Mesendoderm (in vitro differentiated cells): ENCODE measurements at regions not wholly inside any gene's neighbourhood (a gene's known extent, or its start where the extent isn't known, plus 50 kb on each side); places are given as distances from the start of the nearest gene placed in this dataset.

Experiments
- DNase-seq: peaks from one replicate; pipeline ENCODE4 v3.0.0; 2013
- H2AK5ac ChIP-seq: 2 replicates; pipeline ENCODE4 v1.6.1; 2013; ENCODE audit warnings: low read length, inconsistent platforms
- H2BK120ac ChIP-seq: 2 replicates; pipeline ENCODE4 v1.6.1; 2013; ENCODE audit warnings: low read depth, mild to moderate bottlenecking, low read length, moderate library complexity, mixed read lengths
- H2BK15ac ChIP-seq: replicated peaks from 2 replicates; pipeline ENCODE4 v1.6.1; 2013; ENCODE audit warnings: low read depth, mild to moderate bottlenecking, moderate library complexity
- H2BK5ac ChIP-seq: 2 replicates; pipeline ENCODE4 v1.6.1; 2013; ENCODE audit warnings: low read length, inconsistent platforms
- H3K18ac ChIP-seq: 2 replicates; pipeline ENCODE4 v1.6.1; 2013; ENCODE audit warnings: mild to moderate bottlenecking, low read length, mixed read lengths
- H3K23ac ChIP-seq: one replicate; pipeline ENCODE4 v1.6.1; 2013; ENCODE audit warnings: low read length
- H3K27ac ChIP-seq: 2 replicates; pipeline ENCODE4 v1.5.1; 2013; ENCODE audit warnings: low read depth, mild to moderate bottlenecking, inconsistent platforms, low read length, moderate library complexity
- H3K27me3 ChIP-seq: 2 replicates; pipeline ENCODE4 v1.6.1; 2013; ENCODE audit warnings: low read length, control low read depth, mild to moderate bottlenecking, inconsistent platforms; ENCODE audit not compliant: insufficient read depth, poor library complexity
- H3K36me3 ChIP-seq: 2 replicates; pipeline ENCODE4 v1.6.1; 2013; ENCODE audit warnings: low read length, inconsistent platforms; ENCODE audit not compliant: control insufficient read depth, insufficient read depth
- H3K4ac ChIP-seq: one replicate; pipeline ENCODE4 v1.6.1; 2013; ENCODE audit warnings: low read depth, mild to moderate bottlenecking, low read length, moderate library complexity
- H3K4me1 ChIP-seq: 2 replicates; pipeline ENCODE4 v1.6.1; 2013; ENCODE audit warnings: low read depth, low read length, inconsistent platforms; ENCODE audit not compliant: control insufficient read depth
- H3K4me2 ChIP-seq: 2 replicates; pipeline ENCODE4 v1.6.1; 2013; ENCODE audit warnings: low read length
- H3K4me3 ChIP-seq: 2 replicates; pipeline ENCODE4 v1.5.1; 2013; ENCODE audit warnings: mild to moderate bottlenecking, low read length
- H3K56ac ChIP-seq: one replicate; pipeline ENCODE4 v1.6.1; 2013; ENCODE audit warnings: low read length
- H3K79me1 ChIP-seq: 2 replicates; pipeline ENCODE4 v1.6.1; 2013; ENCODE audit warnings: low read length, inconsistent platforms
- H3K79me2 ChIP-seq: 2 replicates; pipeline ENCODE4 v1.6.1; 2013; ENCODE audit warnings: mild to moderate bottlenecking, low read length; ENCODE audit not compliant: control insufficient read depth, insufficient read depth
- H3K9ac ChIP-seq: 2 replicates; pipeline ENCODE4 v1.6.1; 2013; ENCODE audit warnings: low read length, inconsistent platforms
- H4K5ac ChIP-seq: one replicate; pipeline ENCODE4 v1.6.1; 2013; ENCODE audit warnings: low read length
- H4K8ac ChIP-seq: one replicate; pipeline ENCODE4 v1.6.1; 2013; ENCODE audit warnings: low read depth, mild to moderate bottlenecking, control low read depth, low read length, moderate library complexity
- WGBS: extraction: QIAGEN DNeasy Blood & Tissue Kit; methylation state at CpG from one replicate; pipeline ENCODE4 v1.1.7; 2013; ENCODE audit warnings: low lambda C conversion rate, missing lambda C conversion rate; ENCODE audit not compliant: insufficient coverage; ENCODE audit errors: extremely low coverage; 5-methylcytosine and 5-hydroxymethylcytosine counted together

DNA sequence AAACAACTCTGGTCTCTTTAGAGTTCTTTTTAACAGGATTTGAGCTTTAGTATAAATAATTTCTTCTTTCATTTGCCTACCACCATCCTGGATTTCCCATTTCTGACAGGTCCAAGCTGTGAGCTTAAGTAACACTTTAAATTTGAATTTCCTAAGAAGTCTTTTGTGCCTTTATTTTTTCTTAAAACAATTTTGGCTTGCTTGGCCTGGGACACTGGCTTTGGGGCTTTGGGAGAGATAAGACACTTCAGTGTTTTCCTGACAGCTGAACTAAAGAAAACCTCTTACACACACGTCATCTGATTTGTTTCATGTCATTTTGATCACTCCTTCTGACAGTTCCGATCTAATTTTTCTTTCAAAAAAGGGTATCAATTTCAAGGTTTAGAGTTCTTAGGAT is 121.3 kb upstream of the BMPER start:
- Histone ChIP-seq H4K8ac (no peak overlapping the region), H2BK5ac (no peak overlapping the region), H3K18ac (no peak overlapping the region), H3K9ac (no peak overlapping the region), H2BK120ac (no peak overlapping the region), H2BK15ac (no peak overlapping the region), H3K79me2 (no peaks in the 10 kb centered on the region), H3K79me1 (no peaks in the 10 kb centered on the region), H3K36me3 (no peaks in the 10 kb centered on the region), H2AK5ac (no peak overlapping the region), H3K4me3 (no peak overlapping the region), H3K4ac (no peak overlapping the region), H3K27me3 (no peaks in the 10 kb centered on the region), H3K27ac (no peak overlapping the region), H3K4me2 (no peak overlapping the region), H3K23ac (no peak overlapping the region), H4K5ac (no peak overlapping the region), H3K4me1 (peaks cover 9% of the 10 kb centered on the region), H3K56ac (no peak overlapping the region)
- no CpG with 5 or more reads among the region's 2 CpGs for WGBS
- no peak for DNase-seq

DNA sequence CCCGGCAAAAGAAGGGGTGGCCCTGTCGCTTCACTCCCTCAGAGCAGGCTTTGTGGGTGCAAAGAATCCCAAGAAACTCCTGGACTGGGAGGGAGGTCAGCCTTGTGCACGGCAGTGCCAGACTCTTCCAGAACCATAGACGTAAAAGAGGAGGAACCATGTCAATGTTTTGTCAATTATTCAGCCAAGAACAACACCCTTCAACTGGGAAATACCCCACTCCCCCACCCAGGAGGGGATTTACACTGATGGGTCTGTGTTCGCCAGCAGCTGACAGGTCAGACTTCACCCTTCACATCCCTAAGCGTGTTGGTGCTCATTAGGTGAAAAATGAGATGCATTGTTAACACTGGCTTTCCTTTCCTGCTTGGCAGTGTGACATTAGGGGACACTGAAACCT is 116.8 kb upstream of the BMPER start:
- no peaks in the 10 kb centered on the region for H3K79me1 ChIP-seq
- no peak overlapping the region for H3K18ac ChIP-seq
- H3K56ac ChIP-seq = no peak overlapping the region
- no peak overlapping the region for H2BK120ac ChIP-seq
- no peak overlapping the region for H4K8ac ChIP-seq
- no peak for DNase-seq
- no CpG with 5 or more reads among the region's 6 CpGs for WGBS
- H3K4me3 ChIP-seq = no peak overlapping the region
- H3K79me2 ChIP-seq = no peaks in the 10 kb centered on the region
- no peak overlapping the region for H4K5ac ChIP-seq
- H3K23ac ChIP-seq = no peak overlapping the region
- H3K4me1 ChIP-seq = peaks cover 2% of the 10 kb centered on the region
- H2BK5ac ChIP-seq = no peak overlapping the region
- H3K4me2 ChIP-seq = no peak overlapping the region
- H3K27ac ChIP-seq = no peak overlapping the region
- H3K27me3 ChIP-seq = no peaks in the 10 kb centered on the region
- no peak overlapping the region for H2BK15ac ChIP-seq
- no peak overlapping the region for H3K4ac ChIP-seq
- no peak overlapping the region for H2AK5ac ChIP-seq
- H3K36me3 ChIP-seq = no peaks in the 10 kb centered on the region
- H3K9ac ChIP-seq = no peak overlapping the region

DNA sequence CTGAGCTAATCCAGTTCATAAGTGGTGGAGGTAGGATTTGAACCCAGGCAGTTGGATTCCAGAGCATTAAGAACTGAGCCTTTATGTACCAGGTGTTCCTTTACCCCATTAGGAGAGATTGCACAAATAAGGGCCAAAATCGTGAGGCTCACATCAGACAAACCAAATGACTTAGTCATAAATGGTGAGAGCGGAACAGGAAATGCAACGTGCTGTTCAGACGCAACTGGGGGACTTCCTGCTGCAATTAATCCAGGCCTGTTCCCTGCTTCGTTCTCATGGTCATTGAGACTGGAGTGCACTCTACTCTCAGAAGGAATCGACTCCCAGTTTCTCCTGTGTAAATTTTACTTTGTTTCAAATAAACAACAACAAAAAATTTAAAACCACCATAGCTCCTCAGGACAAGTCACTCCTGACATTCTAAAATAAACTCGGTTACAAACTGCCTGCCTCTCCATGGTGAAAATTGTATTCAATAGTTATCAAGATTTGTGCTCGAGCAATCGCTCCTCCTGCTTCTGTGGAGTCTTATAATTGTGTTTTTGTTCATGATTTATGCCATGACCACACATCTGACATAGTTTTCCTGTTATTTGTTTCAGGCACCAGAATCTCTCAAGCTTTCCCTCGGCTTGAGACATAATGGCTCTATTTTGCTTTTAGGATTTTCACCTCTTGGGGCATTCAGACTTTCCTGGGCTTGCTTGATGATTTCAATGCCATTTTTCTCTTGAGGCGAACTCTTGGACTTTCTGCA is 115.3 kb upstream of the BMPER start:
- no CpG with 5 or more reads among the region's 11 CpGs for WGBS
- Histone ChIP-seq H4K5ac (no peak overlapping the region), H3K9ac (no peak overlapping the region), H2BK5ac (no peak overlapping the region), H3K4me2 (no peak overlapping the region), H3K4me3 (no peak overlapping the region), H3K79me2 (no peaks in the 10 kb centered on the region), H3K23ac (no peak overlapping the region), H2BK120ac (no peak overlapping the region), H3K56ac (no peak overlapping the region), H4K8ac (no peak overlapping the region), H3K36me3 (no peaks in the 10 kb centered on the region), H3K27me3 (no peaks in the 10 kb centered on the region), H3K18ac (no peak overlapping the region), H3K4me1 (peaks cover 2% of the 10 kb centered on the region), H3K4ac (no peak overlapping the region), H3K79me1 (no peaks in the 10 kb centered on the region), H2AK5ac (no peak overlapping the region), H2BK15ac (no peak overlapping the region), H3K27ac (no peak overlapping the region)
- DNase-seq = no peak

DNA sequence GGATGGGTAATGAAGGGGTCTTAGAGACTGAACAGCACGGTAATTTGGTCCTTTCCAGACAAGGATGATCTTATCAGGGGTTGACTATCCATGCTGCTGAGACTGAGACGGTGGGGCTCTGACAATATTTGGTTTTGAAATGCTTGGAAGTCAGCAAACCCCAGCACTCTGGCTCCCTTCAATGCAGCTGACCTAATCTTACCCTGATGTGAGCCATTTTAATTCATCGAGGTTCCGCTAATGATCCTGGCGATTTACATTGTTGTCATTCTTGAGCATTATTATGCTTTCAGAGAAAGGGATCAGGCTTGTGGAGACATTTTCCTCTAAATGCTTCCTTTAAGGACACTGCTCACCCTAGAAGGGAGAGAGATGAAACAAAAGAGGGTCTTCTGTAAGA is 114.6 kb upstream of the BMPER start:
- Histone ChIP-seq H4K5ac (no peak overlapping the region), H2BK120ac (no peak overlapping the region), H3K36me3 (no peaks in the 10 kb centered on the region), H3K27ac (no peak overlapping the region), H3K79me1 (no peaks in the 10 kb centered on the region), H3K23ac (no peak overlapping the region), H3K56ac (no peak overlapping the region), H2BK15ac (no peak overlapping the region), H3K18ac (no peak overlapping the region), H2BK5ac (no peak overlapping the region), H3K4me3 (no peak overlapping the region), H2AK5ac (no peak overlapping the region), H3K4ac (no peak overlapping the region), H3K4me2 (no peak overlapping the region), H3K4me1 (peaks cover 2% of the 10 kb centered on the region), H3K79me2 (no peaks in the 10 kb centered on the region), H4K8ac (no peak overlapping the region), H3K27me3 (no peaks in the 10 kb centered on the region), H3K9ac (no peak overlapping the region)
- no CpG with 5 or more reads among the region's 5 CpGs for WGBS
- peak; percentile 37 for DNase-seq

DNA sequence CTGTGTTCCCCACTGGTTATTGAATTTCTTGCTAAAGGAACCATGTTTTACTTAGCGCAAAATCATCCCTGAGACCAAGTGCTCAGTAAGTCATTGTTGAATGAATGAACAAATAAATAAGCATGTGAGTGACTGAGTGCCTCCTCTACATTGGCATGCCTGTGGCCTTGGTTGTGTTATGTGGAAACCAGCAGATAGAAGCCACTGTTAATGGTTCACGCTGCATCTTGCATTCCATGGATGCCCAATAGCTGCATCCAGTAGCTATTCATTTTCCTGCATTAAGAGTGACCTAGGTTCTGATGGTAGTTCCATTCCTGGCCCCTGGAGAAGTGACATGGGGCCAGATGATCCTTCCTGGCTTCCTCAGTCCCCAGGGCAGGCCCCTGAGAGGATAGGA is 113.3 kb upstream of the BMPER start:
- Histone ChIP-seq H2BK5ac (no peak overlapping the region), H4K5ac (no peak overlapping the region), H3K4me3 (no peak overlapping the region), H2BK15ac (no peak overlapping the region), H3K27ac (no peak overlapping the region), H3K79me1 (no peaks in the 10 kb centered on the region), H3K18ac (no peak overlapping the region), H3K4me1 (peaks cover 2% of the 10 kb centered on the region), H3K23ac (no peak overlapping the region), H3K79me2 (no peaks in the 10 kb centered on the region), H3K56ac (no peak overlapping the region), H3K4me2 (no peak overlapping the region), H3K27me3 (no peaks in the 10 kb centered on the region), H3K4ac (no peak overlapping the region), H3K9ac (no peak overlapping the region), H3K36me3 (no peaks in the 10 kb centered on the region), H2AK5ac (no peak overlapping the region), H2BK120ac (no peak overlapping the region), H4K8ac (no peak overlapping the region)
- no CpG with 5 or more reads among the region's 2 CpGs for WGBS
- DNase-seq = peak; percentile 14

DNA sequence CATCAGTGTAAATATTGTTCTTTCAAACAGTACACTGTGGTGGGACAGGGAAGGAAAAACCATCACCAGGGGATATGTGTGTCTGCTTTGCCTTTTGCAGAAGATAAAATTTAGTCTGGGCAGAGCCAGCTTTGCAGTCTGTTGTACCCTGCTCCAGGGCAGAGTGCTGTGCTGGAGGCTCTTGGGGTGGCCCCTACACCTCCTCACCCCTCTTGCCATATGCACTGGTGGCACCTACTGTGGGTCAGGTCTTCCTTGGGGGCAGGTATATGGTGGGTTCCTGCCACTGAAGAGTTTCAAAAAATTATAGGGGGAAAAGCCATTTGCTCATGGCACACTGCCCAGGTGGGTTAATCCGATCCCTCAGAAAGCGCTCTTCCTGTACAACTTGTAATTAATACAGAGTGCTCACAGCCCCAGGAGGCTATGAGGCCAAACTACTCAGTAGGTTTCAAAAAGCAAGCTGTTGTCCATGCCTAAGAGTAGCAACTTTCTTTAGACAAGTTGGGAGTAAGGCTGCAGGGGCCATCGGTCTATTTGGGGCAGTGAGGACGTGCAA is 112.7 kb upstream of the BMPER start:
- no peak overlapping the region for H3K18ac ChIP-seq
- H3K4me3 ChIP-seq = no peak overlapping the region
- H3K9ac ChIP-seq = no peak overlapping the region
- H3K4me1 ChIP-seq = peaks cover 2% of the 10 kb centered on the region
- H2AK5ac ChIP-seq = no peak overlapping the region
- DNase-seq = no peak
- no peak overlapping the region for H3K4ac ChIP-seq
- no peaks in the 10 kb centered on the region for H3K79me1 ChIP-seq
- H3K79me2 ChIP-seq = no peaks in the 10 kb centered on the region
- no CpG with 5 or more reads among the region's 4 CpGs for WGBS
- H3K36me3 ChIP-seq = no peaks in the 10 kb centered on the region
- H4K5ac ChIP-seq = no peak overlapping the region
- H3K23ac ChIP-seq = no peak overlapping the region
- no peak overlapping the region for H3K27ac ChIP-seq
- no peak overlapping the region for H2BK120ac ChIP-seq
- no peak overlapping the region for H4K8ac ChIP-seq
- H3K56ac ChIP-seq = no peak overlapping the region
- no peaks in the 10 kb centered on the region for H3K27me3 ChIP-seq
- H3K4me2 ChIP-seq = no peak overlapping the region
- H2BK5ac ChIP-seq = no peak overlapping the region
- no peak overlapping the region for H2BK15ac ChIP-seq
